ENCODE measurements at regions not wholly inside any gene's neighbourhood (a gene's known extent, or its start where the extent isn't known, plus 50 kb on each side); places are given as distances from the start of the nearest gene placed in this dataset.
A peak's percentile ranks its signal among the peaks of the same experiment; 100 is the strongest.

- no peak for DNase-seq
Measured at GRCh38 chr2:10964052-10964790, 52.5 kb downstream of the KCNF1 start.

GRCh38 chr2:10965241-10965843 lies 53.6 kb downstream of the KCNF1 start:
- no peak for DNase-seq

GRCh38 chr2:10966056-10966455 lies 54.3 kb downstream of the KCNF1 start:
- no peak for DNase-seq

GRCh38 chr2:10966741-10967140 lies 55.0 kb downstream of the KCNF1 start:
- no peak for DNase-seq

- DNase-seq: no peak
Measured at GRCh38 chr2:10968176-10968575, 56.4 kb downstream of the KCNF1 start.

GRCh38 chr2:10970666-10971065 lies 58.9 kb downstream of the KCNF1 start:
- DNase-seq: no peak

GRCh38 chr2:10971161-10971887 lies 59.6 kb downstream of the KCNF1 start:
- DNase-seq: no peak

- DNase-seq: peak; percentile 31
Measured at GRCh38 chr2:10971888-10972260, 60.1 kb downstream of the KCNF1 start.

GRCh38 chr2:10972683-10973433 lies 61.1 kb downstream of the KCNF1 start:
- DNase-seq: no peak

GRCh38 chr2:10973766-10974165 lies 62.0 kb downstream of the KCNF1 start:
- no peak for DNase-seq

GRCh38 chr2:10977003-10977402 lies 65.3 kb downstream of the KCNF1 start:
- peak; percentile 64 for DNase-seq

- DNase-seq: peak; percentile 19
Measured at GRCh38 chr2:10977621-10978020, 65.9 kb downstream of the KCNF1 start.

GRCh38 chr2:10978090-10978670 lies 66.4 kb downstream of the KCNF1 start:
- no peak for DNase-seq

GRCh38 chr2:10980071-10980470 lies 68.3 kb downstream of the KCNF1 start:
- no peak for DNase-seq

GRCh38 chr2:10980886-10981425 lies 69.2 kb downstream of the KCNF1 start:
- no peak for DNase-seq

GRCh38 chr2:10981451-10981850 lies 69.7 kb downstream of the KCNF1 start:
- no peak for DNase-seq

GRCh38 chr2:10981941-10982431 lies 70.3 kb downstream of the KCNF1 start:
- no peak for DNase-seq

- no peak for DNase-seq
Measured at GRCh38 chr2:10982931-10983701, 71.4 kb downstream of the KCNF1 start.

GRCh38 chr2:10983711-10984110 lies 72.0 kb downstream of the KCNF1 start:
- no peak for DNase-seq

GRCh38 chr2:10984418-10985135 lies 72.8 kb downstream of the KCNF1 start:
- no peak for DNase-seq

- no peak for DNase-seq
Measured at GRCh38 chr2:10985260-10985659, 73.5 kb downstream of the KCNF1 start.
